HG03196 (cell line): ENCODE measurements at regions not wholly inside any gene's neighbourhood (a gene's known extent, or its start where the extent isn't known, plus 50 kb on each side); places are given as distances from the start of the nearest gene placed in this dataset.

ENCODE experiments used
- ATAC-seq: cut with Tn5 transposase; IDR thresholded peaks from one replicate; pipeline ENCODE4 v1.9.1; 2021; ENCODE audit not compliant: unreplicated experiment

- no peak for ATAC-seq
Measured at GRCh38 chr5:124692950-124693349, 53.5 kb downstream of the ZNF608 start.

- ATAC-seq = no peak
Measured at GRCh38 chr5:124692324-124692723, 54.1 kb downstream of the ZNF608 start.

DNA sequence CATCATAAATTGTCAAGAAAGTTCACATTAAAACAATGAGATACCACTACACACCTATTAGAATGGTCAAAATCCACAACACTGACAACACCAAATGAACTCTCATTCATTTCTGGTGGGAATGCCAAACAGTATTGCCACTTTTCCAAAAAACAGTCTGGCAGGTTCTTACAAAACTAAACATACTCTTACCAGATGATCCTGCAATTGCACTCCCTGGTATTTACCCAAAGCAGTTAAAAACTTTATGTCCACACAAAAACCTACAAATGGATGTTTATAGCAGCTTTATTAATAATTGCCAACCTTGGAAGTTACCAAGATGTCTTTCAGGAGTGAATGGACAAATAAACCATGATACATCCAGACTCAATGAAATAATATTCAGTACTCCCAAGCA, 56.8 kb downstream of the ZNF608 start:
- no peak for ATAC-seq

DNA sequence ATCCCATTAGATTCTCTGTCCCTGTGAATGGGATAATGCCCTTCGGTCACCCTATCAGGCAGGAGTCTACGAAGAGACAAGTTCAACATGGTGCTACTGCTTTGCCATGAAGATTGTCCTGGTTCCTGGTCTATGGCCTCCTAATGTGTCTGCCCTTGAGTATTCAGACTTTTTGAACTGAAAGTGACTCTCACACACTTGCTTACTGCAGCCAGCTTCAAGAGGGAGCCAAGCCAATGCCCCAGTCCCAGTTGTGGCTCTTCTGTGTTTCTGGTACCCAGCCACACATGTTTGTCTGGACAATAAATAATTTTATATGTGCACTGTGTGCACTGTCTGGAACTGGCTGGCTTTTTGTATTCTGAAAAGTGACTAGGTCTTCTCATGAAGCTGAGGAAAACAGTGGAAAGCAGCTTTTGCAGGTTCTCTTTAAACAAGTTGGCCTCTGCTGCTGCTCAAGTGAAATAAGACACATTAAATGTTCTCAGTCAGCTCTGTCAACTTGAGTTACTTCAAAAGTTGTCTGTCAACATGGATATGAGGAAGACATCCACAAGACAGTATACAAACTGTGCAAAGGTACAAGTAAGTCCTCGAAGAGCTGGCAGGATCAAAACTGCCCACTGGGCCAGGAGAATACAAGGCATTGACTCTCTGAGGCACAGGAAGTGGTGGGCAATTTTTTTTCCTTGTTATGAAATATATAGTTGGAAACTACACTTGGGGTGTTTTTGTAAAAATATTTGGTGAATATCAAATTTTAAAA, 60.0 kb downstream of the ZNF608 start:
- ATAC-seq = no peak

- no peak for ATAC-seq
Measured at GRCh38 chr5:124685404-124685930, 61.0 kb downstream of the ZNF608 start.

DNA sequence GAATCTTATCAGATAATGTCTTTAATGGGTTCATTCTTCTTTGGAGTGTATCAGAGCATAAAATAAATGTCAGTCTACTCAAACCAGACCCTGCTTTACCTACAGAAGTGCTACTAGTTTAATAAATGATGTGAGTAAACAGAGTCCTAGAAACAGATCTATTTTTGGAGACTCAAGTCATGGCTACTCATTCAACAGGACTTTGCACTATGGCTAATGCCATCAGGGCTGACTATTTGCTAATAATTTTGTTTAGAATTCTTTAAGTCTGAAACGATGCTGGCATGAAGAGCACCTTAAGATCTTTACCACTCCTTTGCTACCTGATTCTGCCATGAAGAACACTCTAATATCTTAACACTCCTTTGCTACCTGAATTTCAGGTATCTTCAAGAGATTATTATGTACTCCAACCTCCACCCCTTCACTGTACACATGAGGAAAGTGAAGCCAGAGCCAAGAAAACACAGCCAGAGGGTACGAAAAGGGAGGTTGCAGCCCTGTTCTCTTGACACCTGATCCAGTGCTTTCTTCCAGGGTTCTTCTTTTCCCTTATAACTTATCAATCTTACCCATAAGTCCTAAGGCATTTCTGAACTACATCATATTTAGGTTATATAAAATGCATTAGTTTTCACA, 62.4 kb downstream of the ZNF608 start:
- ATAC-seq = no peak

DNA sequence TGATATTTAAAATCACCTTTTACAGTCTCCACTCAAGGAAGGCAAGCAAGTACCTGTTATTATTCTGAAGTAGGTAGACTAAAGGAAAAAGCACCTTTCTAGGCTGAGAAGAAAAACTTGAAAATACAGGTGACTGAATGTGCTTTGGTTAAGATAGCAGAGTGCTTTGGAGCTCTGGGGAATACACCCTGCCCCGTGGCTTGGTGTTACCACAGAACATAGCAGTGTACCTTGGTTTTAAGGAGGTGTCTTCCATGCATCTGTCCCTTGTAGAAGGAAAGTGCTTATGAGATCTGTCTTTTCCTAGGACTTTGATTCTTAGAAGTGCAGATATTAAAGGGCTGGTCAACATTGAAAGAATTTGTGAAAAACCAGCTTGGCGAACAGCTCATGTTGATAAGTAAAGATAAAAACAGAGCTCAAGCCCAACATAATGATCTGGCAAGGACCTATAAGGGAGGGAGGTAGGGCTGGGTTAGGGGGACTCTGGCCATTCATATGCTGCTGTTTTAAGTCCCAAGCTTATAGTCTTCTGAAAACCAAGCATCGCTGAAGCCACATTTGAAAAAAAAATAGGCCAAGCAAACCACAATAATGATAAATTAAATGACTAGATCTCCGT, 66.8 kb downstream of the ZNF608 start:
- no peak for ATAC-seq

- no peak for ATAC-seq
Measured at GRCh38 chr5:124678922-124679519, 67.4 kb downstream of the ZNF608 start.

DNA sequence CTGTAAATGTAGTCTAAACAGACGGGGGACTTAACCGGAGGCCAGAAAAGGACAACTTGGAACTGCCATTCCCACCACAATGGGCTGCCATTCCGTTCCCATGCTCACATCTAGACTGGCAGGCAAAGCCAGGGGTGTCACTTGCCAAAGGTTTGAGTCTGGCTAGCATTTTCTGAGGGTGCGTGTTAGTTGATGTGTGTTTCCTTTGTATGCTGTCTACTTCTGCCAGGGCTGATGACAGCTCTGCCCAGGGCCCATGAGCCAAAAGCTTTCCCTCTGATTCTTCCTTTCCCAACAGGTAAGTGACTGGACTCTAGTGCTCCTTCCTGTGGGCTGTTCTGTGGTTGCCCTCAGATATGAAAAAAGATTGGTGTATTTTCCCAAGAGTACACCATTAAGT, 68.0 kb downstream of the ZNF608 start:
- ATAC-seq = no peak

DNA sequence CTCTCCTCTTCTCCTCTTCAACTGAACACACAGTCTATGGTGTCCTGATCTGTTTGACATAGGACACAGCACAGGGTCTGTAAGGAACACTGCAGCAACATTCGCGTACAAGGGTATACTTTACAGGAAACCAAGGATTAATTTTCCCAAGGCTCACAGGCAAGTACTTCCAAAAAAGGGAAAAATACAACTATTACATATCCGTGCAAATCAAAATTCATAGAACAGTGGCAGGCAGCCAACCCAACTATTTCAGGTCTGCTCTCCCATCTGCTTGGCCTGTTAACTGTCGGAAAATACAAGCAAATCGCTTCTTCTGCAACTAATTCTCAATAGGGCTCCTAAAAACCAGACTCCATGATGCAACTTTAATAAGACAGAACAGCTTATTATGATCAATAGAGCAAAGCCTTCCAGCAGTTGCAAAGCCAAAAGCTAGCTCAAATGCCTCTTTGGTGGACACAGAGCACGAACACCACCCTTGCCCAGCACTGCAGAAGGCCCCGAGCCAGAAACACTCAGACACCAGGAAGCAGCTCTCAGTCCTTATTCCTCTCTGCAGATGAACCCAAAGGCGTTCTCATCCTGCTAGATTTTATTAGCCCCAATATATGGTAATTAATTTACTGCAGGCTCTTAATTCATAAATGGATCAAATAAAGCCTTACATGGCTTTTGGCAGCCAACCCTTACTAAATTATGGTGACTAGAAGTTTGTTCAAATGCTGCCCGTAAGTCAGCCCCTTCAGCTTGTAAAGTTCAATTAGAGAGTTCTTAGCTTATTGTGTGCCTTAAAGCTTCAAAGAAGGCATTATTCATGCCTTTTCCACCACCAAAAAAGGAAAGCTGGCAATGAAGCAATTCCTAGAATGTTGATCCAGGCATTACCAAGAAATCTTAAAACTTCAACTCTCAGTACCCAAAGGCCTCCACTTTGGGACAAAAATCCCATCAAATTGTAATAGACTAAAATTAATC, 68.8 kb downstream of the ZNF608 start:
- no peak for ATAC-seq

GRCh38 chr5:124675931-124676846, 70.2 kb downstream of the ZNF608 start:
- ATAC-seq = no peak

DNA sequence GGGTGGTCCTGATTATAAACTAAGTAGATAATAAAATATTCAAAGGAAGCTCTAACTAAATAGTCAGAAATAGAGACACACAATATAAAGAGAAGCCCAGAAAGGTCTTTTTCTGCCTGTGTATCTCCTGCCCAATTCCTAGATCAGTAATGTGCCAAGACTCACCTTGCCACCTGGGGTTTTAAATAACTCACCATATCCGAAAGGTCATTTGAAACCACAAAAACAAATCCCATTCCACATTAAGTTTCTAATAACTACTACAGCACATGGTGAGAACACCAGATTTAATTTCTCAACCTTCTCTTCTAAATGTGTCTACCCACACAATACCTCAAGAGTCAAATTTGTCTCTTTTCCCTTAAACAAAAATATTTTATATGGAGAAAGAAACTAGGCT, 75.2 kb downstream of the ZNF608 start:
- ATAC-seq = no peak

- ATAC-seq = no peak
Measured at GRCh38 chr5:124670722-124671184, 75.7 kb downstream of the ZNF608 start.

- no peak for ATAC-seq
Measured at GRCh38 chr5:124669956-124670721, 76.3 kb downstream of the ZNF608 start.

DNA sequence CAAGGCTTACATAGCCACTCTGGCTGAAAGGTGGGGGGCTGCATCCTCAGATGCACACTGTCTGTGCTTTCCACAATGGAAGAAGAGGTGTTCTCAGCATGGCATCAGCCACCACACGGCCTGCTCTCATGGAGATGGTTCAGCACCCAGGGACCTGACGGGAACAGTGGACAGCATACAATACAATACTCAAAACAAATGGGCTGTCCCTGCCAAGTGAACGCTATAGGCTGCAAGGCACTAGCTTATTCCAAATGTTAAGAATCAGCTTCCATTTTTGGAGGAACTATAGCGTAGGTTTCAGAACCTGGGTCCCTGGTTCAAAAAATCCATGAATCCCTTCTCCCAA, 77.2 kb downstream of the ZNF608 start:
- ATAC-seq = no peak

DNA sequence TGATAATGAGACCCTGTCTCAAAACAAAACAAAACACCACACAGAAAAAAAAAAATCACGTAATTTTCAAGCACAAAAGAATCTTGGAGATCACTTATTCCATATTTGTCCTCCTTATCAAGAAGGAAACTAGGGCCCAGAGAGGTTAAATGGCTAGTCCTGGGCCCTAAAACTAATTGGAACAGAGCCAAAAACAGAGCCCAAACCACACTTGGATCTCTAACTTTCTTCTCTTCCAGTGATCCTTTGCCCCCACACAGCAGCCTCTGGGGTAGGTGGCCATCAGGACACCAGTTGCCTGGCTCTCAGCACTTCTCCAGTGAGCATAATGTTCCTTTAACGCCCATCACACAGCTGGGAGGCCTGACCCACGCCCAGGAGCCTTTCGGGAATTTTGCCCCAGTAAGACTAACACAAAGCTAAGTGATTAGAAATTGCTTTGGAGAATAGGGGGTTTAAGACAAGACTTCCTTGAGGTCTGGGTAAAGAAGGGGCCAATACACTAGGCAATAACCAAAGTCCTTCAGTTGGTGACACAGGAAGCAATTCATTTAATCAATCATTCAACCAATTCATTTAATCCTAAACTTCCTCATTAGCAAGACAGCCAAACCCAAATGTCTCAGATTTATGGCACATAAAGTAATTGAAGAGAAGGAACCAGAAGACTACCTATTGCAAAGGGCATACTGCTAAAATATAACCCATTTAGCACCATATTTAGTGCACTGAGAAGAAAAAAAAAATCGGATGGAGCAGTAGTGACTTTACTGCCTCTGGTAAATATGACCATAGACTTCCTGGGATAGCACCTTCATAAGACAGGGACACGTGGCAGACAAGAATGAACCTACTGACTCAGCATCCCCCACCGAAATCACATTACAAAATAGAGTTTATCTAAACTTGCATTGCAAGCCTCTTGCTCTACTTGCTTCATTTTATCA, 77.8 kb downstream of the ZNF608 start:
- no peak for ATAC-seq

DNA sequence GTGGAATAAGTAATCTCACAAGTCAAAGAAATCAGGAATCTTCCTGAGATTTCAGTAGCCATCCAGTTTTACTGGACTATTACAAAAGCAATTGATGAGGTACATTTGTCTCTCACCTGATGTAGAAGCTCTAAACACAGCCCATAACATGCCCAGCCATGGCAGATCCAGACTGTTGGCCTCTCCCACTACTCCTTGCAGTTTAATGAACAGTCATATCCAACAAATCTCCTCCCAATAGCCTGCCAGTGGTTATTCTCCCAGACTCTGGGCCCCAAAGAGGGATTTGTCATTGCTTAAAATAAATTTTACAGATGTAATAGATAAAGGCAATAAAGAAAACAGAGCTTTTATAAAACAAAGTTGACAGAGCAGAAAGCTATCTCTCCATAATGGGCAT, 80.8 kb downstream of the ZNF608 start:
- no peak for ATAC-seq

DNA sequence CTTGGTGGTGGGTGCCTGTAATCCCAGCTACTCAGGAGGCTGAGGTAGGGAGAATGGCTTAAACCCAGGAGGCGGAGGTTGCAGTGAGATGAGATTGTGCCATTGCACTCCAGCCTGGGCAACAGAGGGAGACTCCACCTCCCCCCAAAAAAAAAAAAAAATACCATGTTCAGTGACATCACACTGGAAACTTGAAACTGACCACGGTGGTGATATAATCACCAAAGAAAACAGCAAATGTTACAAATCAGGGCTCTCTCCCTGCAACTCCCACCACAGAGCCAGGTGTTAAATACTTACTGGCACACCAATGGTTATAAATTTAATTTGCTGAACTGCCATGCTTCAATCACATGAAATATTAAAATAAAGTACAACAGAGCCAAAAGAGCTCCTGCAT, 81.4 kb downstream of the ZNF608 start:
- ATAC-seq = no peak
